Erythroblast (primary cell): ENCODE measurements at regions not wholly inside any gene's neighbourhood (a gene's known extent, or its start where the extent isn't known, plus 50 kb on each side); places are given as distances from the start of the nearest gene placed in this dataset.

ENCODE experiments used
- DNase-seq, 2 experiments: peaks; one replicate each; lab custom pipeline; 2025; lab: John Stamatoyannopoulos, UW
- GATA1 ChIP-seq: IDR thresholded peaks from 2 replicates; pipeline ENCODE4 v1.6.1; 2011; ENCODE audit warnings: low read depth, mild to moderate bottlenecking, control low read depth, low read length, moderate library complexity
- POLR2A ChIP-seq: IDR thresholded peaks from 2 replicates; pipeline ENCODE4 v1.6.1; 2011; ENCODE audit warnings: mild to moderate bottlenecking, low read length

DNA sequence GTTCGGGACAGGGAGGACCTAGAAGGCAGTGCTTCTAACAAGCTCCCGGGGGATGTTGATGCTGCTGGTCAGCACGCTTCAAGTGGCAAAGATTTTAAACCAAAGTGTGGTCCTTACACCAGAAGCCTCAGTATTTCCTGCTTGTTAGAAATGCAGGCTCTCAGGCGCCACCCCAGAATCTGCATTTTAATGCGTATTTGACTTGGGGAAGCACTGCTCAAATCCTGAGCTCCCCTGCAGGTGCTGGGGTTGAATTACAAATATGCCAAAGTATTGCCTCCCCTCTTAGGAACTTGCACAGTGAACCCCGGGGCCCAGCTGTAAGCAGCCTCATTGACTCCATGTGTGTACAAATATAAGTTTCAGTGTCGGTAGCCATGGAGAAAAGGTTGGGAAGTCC is 70.8 kb upstream of the RAI2 start:
- DNase-seq, result no peak
- no peak for TF ChIP-seq POLR2A
- no peak for TF ChIP-seq GATA1

DNA sequence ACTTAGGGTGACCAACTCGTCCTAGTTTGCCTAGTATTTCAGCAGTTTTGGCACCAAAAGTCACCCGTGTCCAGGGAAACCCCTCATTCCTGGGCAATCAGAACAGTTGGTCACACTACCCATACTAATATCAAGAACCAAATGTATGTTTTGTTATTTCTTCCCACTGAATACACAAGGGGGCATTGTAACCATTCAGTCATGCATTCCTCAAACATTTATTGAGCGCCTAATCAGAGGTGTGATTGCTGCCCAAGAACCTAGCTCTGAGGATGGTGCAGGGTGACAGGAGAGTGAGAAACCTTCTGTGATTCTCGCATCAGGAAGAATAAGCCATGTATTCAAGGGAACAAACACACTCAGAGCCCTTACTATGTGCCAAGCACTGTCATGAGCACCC is 69.8 kb upstream of the RAI2 start:
- TF ChIP-seq POLR2A, result no peak
- TF ChIP-seq GATA1, result no peak
- no peak for DNase-seq

DNA sequence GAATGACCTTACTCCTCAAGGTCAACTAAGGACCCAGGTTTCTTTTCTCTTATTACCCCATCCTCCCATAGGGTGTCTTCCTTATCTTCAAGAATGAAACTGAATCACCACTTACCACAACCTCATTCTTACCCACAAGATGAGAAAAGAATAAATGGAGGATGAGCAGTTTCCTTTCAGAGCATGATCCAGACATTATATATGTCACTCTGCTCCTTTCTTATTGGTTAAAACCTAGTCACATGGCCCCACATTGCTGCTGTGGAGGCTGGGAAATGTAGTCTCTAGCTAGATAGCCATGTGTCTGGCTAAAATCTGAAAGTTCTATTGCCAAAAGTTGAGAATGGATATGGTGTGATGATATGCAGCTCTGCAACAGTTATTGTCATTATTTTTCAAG is 62.4 kb upstream of the RAI2 start:
- TF ChIP-seq POLR2A (no peak), GATA1 (no peak)
- peak; percentile 3 to 7 for DNase-seq

DNA sequence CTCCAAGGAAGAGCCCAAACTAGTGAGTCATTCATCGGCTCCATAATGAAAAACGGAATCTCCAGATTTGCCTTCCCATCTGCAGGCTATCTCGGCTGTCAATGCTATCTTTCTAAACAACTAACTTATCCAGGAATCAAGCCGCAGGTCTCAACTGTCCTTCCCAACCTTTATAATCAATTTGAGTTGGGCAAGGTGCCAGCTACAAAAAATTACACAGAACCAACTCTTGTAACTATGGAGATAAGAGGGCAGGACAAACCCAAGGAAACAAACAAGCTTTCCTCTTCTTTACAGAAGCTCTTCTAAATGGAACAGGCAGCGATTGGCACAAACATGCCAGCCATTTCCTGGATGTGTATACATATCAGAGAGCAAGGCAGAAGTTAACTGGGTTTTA is 61.2 kb upstream of the RAI2 start:
- no peak for TF ChIP-seq POLR2A
- no peak for TF ChIP-seq GATA1
- peak; percentile 14 to 27 for DNase-seq

DNA sequence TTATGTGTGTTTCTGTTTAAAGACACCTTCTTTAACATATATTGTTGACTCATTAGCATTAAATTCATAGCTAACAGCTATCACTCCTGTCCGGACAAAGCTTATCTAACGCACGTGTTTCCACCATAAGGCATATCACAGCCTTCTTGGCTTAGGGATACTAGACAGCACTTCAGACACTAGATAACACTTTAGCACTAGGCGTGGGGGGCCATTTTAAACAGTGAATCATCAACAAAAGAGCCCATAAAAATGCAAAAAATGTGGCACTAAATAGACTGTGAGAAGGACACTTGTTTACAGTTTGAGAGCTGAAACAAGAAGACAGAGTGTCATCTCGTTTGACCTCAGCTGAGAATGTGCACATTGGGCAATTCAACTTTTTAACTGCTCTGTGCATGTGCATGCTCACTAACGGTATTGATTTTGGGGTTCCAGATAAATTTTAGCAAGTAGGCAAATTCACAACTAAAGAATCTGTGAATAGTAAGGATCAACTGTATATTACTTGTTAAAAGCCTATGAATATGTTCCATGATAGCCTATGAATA is 58.9 kb upstream of the RAI2 start:
- DNase-seq, result peak; percentile 69 to 86
- TF ChIP-seq POLR2A (no peak), GATA1 (no peak)

DNA sequence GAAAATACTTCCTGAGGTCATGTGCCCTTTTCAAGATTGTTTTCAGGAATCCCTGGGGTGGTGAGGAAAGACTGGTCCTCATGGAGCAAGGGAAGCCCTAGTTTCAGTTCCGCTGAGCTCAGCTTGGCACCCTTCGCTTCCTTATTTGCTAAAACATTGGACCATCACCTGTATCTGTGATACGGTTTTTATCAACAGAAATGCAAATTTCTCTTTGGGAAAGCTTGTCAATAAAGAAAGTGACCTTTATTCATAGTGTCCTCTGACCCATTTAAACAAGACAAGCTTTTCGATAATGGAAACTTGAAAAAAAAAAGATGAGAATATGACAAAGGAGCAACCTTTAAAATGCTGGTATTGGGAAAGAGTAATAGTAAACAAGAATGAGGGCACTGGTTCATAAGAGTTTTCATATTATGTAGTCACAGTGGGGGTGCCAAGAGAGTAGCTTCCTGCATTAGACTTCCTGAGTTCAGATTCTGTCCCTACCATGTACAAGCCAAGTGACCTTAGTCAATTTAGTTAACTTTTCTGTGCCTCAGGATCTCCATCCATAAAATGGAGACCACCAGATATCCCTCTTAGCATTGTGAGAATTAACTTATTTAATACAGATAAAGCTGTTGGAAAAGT is 57.0 kb upstream of the RAI2 start:
- DNase-seq, result no peak
- TF ChIP-seq POLR2A (no peak), GATA1 (no peak)

DNA sequence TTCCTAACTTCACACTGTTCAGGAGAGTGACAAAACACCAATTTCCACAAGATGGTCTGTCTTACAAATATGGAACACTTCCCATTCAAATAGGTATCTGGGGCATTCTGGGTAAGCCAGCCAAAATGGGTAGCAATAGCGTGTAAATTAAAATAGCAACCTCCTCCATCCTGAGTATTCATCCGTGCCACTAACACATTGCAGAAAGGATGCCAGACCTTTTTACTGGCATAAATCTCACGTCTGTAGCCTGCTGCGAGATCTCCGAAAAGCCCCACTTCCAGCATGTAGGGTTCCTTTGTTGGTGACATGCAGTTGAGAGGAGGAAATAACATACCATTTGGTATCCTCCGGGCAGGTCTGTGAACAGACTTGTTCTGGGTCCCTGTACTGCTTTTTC is 52.7 kb upstream of the RAI2 start:
- DNase-seq, result no peak
- TF ChIP-seq POLR2A, result no peak
- TF ChIP-seq GATA1, result no peak
